ENCODE measurements at regions not wholly inside any gene's neighbourhood (a gene's known extent, or its start where the extent isn't known, plus 50 kb on each side); places are given as distances from the start of the nearest gene placed in this dataset.

- no peak for TF ChIP-seq EZH2 (IDR thresholded peaks at IDR 0.05; ENCODE audit: low read length, unreplicated experiment)
- TF ChIP-seq, protein P1, sequence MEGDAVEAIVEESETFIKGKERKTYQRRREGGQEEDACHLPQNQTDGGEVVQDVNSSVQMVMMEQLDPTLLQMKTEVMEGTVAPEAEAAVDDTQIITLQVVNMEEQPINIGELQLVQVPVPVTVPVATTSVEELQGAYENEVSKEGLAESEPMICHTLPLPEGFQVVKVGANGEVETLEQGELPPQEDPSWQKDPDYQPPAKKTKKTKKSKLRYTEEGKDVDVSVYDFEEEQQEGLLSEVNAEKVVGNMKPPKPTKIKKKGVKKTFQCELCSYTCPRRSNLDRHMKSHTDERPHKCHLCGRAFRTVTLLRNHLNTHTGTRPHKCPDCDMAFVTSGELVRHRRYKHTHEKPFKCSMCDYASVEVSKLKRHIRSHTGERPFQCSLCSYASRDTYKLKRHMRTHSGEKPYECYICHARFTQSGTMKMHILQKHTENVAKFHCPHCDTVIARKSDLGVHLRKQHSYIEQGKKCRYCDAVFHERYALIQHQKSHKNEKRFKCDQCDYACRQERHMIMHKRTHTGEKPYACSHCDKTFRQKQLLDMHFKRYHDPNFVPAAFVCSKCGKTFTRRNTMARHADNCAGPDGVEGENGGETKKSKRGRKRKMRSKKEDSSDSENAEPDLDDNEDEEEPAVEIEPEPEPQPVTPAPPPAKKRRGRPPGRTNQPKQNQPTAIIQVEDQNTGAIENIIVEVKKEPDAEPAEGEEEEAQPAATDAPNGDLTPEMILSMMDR (conservative IDR thresholded peaks at IDR 0.05; ENCODE audit: low read depth, low read length): no peak
Measured at GRCh38 chr18:39313992-39314391, 1748.4 kb upstream of the CELF4 start.
